Sigmoid colon (tissue), 6 donors: ENCODE measurements at regions not wholly inside any gene's neighbourhood (a gene's known extent, or its start where the extent isn't known, plus 50 kb on each side); places are given as distances from the start of the nearest gene placed in this dataset.

Experiments used
- DNase-seq: peaks from one replicate; pipeline ENCODE4 v3.0.0-alpha.2; 2019
- H3K27ac ChIP-seq, 4 donors: fragments of 200-600 bp; sonication (generic); one replicate each; pipeline ENCODE4 v1.5.1; 2016 to 2019; ENCODE audit warnings: mild to moderate bottlenecking in 1 of 4
- H3K27me3 ChIP-seq, 3 donors: fragments of 200-600 bp; sonication (generic); one replicate each; pipeline ENCODE4 v1.5.1; 2019; ENCODE audit warnings: mild to moderate bottlenecking in 1 of 3
- H3K36me3 ChIP-seq, 4 donors: fragments of 200-600 bp; sonication (generic); one replicate each; pipeline ENCODE4 v1.5.1; 2016 to 2019
- H3K4me1 ChIP-seq, 4 donors: fragments of 200-600 bp; sonication (generic); one replicate each; pipeline ENCODE4 v1.5.1; 2017 to 2019
- H3K4me3 ChIP-seq, 4 donors: fragments of 200-600 bp; sonication (generic); one replicate each; pipeline ENCODE4 v1.5.1; 2017 to 2019; ENCODE audit warnings: mild to moderate bottlenecking in 2 of 4, moderate library complexity in 1 of 4
- H3K9me3 ChIP-seq, 4 donors: fragments of 200-600 bp in 3 of 4; sonication (generic) in 3 of 4; one replicate each; pipeline versions ENCODE4 v1.5.1 to v1.6.1; 2013 to 2019
- CTCF ChIP-seq, 4 experiments: fragments of 450-650 bp in 3 of 4; fragments of 200-600 bp in 1 of 4; IDR thresholded peaks; one replicate each; pipeline ENCODE4 v1.5.1; 2016 to 2019; ENCODE audit warnings: antibody characterized with exemption in 4 of 4, mild to moderate bottlenecking in 3 of 4, moderate library complexity in 2 of 4
- EP300 ChIP-seq, 4 donors: sonication (generic); formaldehyde crosslinking; IDR thresholded peaks; one replicate each; pipeline ENCODE4 v1.6.1; 2017; ENCODE audit warnings: antibody characterized with exemption in 4 of 4
- POLR2A ChIP-seq, 2 donors: fragments of 450-650 bp; IDR thresholded peaks; one replicate each; pipeline ENCODE4 v1.6.1; 2016; ENCODE audit warnings: antibody characterized with exemption in 2 of 2, mild to moderate bottlenecking in 2 of 2, moderate library complexity in 2 of 2
- POLR2AphosphoS5 ChIP-seq, 4 donors: sonication (generic); formaldehyde crosslinking; IDR thresholded peaks; one replicate each; pipeline ENCODE4 v1.6.1; 2017; ENCODE audit warnings: antibody characterized with exemption in 4 of 4
- WGBS, 2 donors: extraction: QIAGEN DNeasy Blood & Tissue Kit; methylation state at CpG; one replicate each; pipeline ENCODE4 v1.1.7; 2013; 5-methylcytosine and 5-hydroxymethylcytosine counted together
- intact Hi-C: fragments of 100-400 bp; cut with DNase I; formaldehyde crosslinking; loops from one replicate; pipeline ENCODE4 v1.15.1; 2023
- donor health status: healthy with polysubstance abuse.
- donor health status: healthy.

GRCh38 chr3:111282024-111282423 is 210.4 kb downstream of the NECTIN3 start:
- Histone ChIP-seq H3K27ac (no peak overlapping the region), H3K9me3 (no peaks in the 10 kb centered on the region), H3K36me3 (no peaks in the 10 kb centered on the region), H3K4me3 (no peak overlapping the region), H3K27me3 (no peaks in the 10 kb centered on the region), H3K4me1 (no peaks in the 10 kb centered on the region)
- intact Hi-C loops: no loop called here
- TF ChIP-seq POLR2A (IDR thresholded peaks at IDR 0.05) (no peak), CTCF (IDR thresholded peaks at IDR 0.05) (no peak), POLR2AphosphoS5 (IDR thresholded peaks at IDR 0.05) (no peak), EP300 (IDR thresholded peaks at IDR 0.05) (no peak)
- no peak for DNase-seq
- 78 to 96% methylated on average over 6 of the region's 6 CpGs for WGBS, 2 donors

- whole genome bisulfite sequencing, 2 donors: 89 to 90% methylated on average over 4 of the region's 4 CpGs
- Histone ChIP-seq H3K27ac (no peak overlapping the region), H3K4me3 (no peak overlapping the region), H3K9me3 (no peaks in the 10 kb centered on the region), H3K27me3 (no peaks in the 10 kb centered on the region), H3K36me3 (no peaks in the 10 kb centered on the region), H3K4me1 (no peaks in the 10 kb centered on the region)
- no peak for DNase-seq
- TF ChIP-seq EP300 (IDR thresholded peaks at IDR 0.05) (no peak), CTCF (IDR thresholded peaks at IDR 0.05) (no peak)
- intact Hi-C loops: no loop called here
These were observed 211.5 kb downstream of the NECTIN3 start for GRCh38 chr3:111283165-111283564.

GRCh38 chr3:111284503-111285183 is 213.0 kb downstream of the NECTIN3 start:
- H3K27me3 ChIP-seq: no peaks in the 10 kb centered on the region
- no peak overlapping the region for H3K27ac ChIP-seq
- 76 to 89% methylated on average over 4 of the region's 4 CpGs for WGBS, 2 donors

GRCh38 chr3:111285184-111285538 is 213.5 kb downstream of the NECTIN3 start:
- 84 to 86% methylated on average over 1 of the region's 1 CpG for WGBS, 2 donors
- no peaks in the 10 kb centered on the region for H3K27me3 ChIP-seq
- no peaks in the 10 kb centered on the region for H3K9me3 ChIP-seq
- no peak for DNase-seq
- intact Hi-C loops: no loop called here
- no peak for TF ChIP-seq EP300 (IDR thresholded peaks at IDR 0.05)
- TF ChIP-seq POLR2AphosphoS5 (IDR thresholded peaks at IDR 0.05): no peak
- no peak for TF ChIP-seq CTCF (IDR thresholded peaks at IDR 0.05)
- TF ChIP-seq POLR2A (IDR thresholded peaks at IDR 0.05): no peak
- no peak overlapping the region for H3K4me3 ChIP-seq
- no peak overlapping the region for H3K27ac ChIP-seq
- no peaks in the 10 kb centered on the region for H3K36me3 ChIP-seq
- no peaks in the 10 kb centered on the region for H3K4me1 ChIP-seq

More at GRCh38 chr3:111284503-111285183, 213.0 kb downstream of the NECTIN3 start:
- no peak overlapping the region for H3K4me3 ChIP-seq
- TF ChIP-seq CTCF (IDR thresholded peaks at IDR 0.05) (no peak), POLR2A (IDR thresholded peaks at IDR 0.05) (no peak), POLR2AphosphoS5 (IDR thresholded peaks at IDR 0.05) (no peak), EP300 (IDR thresholded peaks at IDR 0.05) (no peak)
- H3K36me3 ChIP-seq: no peaks in the 10 kb centered on the region
- no peak for DNase-seq
- intact Hi-C loops: no loop called here
- H3K4me1 ChIP-seq: no peaks in the 10 kb centered on the region
- no peaks in the 10 kb centered on the region for H3K9me3 ChIP-seq

GRCh38 chr3:111285694-111286093 is 214.1 kb downstream of the NECTIN3 start:
- H3K27me3 ChIP-seq: no peaks in the 10 kb centered on the region
- TF ChIP-seq CTCF (IDR thresholded peaks at IDR 0.05) (no peak), POLR2AphosphoS5 (IDR thresholded peaks at IDR 0.05) (no peak), POLR2A (IDR thresholded peaks at IDR 0.05) (no peak), EP300 (IDR thresholded peaks at IDR 0.05) (no peak)
- intact Hi-C loops: no loop called here
- WGBS, 2 donors: 35 to 72% methylated on average over 4 of the region's 4 CpGs
- no peaks in the 10 kb centered on the region for H3K36me3 ChIP-seq
- no peak overlapping the region for H3K4me3 ChIP-seq
- H3K4me1 ChIP-seq: no peaks in the 10 kb centered on the region
- DNase-seq: no peak
- no peaks in the 10 kb centered on the region for H3K9me3 ChIP-seq
- H3K27ac ChIP-seq: no peak overlapping the region
